D721Med (cell line): ENCODE measurements at regions not wholly inside any gene's neighbourhood (a gene's known extent, or its start where the extent isn't known, plus 50 kb on each side); places are given as distances from the start of the nearest gene placed in this dataset.

Experiments used
- DNase-seq: peaks from one replicate; pipeline ENCODE4 v3.0.0; 2011; ENCODE audit warnings: low spot score; ENCODE audit not compliant: insufficient read length
- FAIRE-seq: peaks from 2 replicates; lab custom pipeline; 2011; peaks lifted over from hg19 to GRCh38; lab: Jason Lieb, UNC
- TF ChIP-seq, protein P1 (sequence below): IDR thresholded peaks from 2 replicates; pipeline ENCODE4 v1.5.1; 2012; ENCODE audit warnings: mild to moderate bottlenecking, control low read depth; ENCODE audit not compliant: insufficient read depth; ENCODE audit errors: missing control alignments

DNA sequence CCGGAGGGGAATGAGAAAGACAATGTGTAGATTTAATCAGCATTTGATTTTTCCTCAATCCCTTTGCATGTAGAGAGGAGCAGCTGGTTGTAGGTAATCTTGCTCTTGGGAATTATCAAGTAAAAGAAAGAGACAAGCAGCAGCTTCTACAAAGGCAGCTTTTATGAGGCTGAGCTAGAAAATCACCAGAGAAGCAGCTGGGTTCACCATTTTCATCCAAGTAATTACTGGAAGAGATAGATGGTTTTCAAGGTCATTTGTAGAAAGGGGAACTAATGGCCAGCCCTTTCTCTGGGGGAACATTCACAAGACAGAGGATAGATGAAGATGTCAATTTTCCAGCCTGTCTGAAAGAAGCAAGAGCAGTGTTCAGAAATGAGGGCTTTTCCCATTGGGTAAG lies 113.0 kb downstream of the RND3 start:
- TF ChIP-seq, protein P1, sequence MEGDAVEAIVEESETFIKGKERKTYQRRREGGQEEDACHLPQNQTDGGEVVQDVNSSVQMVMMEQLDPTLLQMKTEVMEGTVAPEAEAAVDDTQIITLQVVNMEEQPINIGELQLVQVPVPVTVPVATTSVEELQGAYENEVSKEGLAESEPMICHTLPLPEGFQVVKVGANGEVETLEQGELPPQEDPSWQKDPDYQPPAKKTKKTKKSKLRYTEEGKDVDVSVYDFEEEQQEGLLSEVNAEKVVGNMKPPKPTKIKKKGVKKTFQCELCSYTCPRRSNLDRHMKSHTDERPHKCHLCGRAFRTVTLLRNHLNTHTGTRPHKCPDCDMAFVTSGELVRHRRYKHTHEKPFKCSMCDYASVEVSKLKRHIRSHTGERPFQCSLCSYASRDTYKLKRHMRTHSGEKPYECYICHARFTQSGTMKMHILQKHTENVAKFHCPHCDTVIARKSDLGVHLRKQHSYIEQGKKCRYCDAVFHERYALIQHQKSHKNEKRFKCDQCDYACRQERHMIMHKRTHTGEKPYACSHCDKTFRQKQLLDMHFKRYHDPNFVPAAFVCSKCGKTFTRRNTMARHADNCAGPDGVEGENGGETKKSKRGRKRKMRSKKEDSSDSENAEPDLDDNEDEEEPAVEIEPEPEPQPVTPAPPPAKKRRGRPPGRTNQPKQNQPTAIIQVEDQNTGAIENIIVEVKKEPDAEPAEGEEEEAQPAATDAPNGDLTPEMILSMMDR = no peak

DNA sequence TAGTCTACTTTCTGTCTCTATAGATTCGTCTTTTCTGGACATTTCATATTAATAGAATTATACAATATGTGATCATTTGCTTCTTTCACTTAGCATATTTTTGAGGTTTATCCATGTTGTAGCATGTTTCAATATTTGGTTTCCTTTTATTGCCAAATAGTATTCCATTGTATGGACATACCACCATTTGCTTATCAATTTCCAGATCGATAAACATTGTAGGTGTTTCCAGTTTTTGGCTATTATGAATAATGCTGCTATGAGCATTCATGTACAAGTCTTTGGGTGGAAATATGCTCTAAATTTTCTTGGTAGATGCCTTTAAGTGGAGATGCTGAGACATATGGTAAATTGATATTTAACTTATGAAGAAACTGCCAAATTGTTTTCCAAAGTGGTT lies 114.1 kb downstream of the RND3 start:
- FAIRE-seq (no peak), DNase-seq (no peak)
- TF ChIP-seq, protein P1 = no peak

More for the DNA sequence above, 113.0 kb downstream of the RND3 start:
- no peak for FAIRE-seq
- DNase-seq = no peak

DNA sequence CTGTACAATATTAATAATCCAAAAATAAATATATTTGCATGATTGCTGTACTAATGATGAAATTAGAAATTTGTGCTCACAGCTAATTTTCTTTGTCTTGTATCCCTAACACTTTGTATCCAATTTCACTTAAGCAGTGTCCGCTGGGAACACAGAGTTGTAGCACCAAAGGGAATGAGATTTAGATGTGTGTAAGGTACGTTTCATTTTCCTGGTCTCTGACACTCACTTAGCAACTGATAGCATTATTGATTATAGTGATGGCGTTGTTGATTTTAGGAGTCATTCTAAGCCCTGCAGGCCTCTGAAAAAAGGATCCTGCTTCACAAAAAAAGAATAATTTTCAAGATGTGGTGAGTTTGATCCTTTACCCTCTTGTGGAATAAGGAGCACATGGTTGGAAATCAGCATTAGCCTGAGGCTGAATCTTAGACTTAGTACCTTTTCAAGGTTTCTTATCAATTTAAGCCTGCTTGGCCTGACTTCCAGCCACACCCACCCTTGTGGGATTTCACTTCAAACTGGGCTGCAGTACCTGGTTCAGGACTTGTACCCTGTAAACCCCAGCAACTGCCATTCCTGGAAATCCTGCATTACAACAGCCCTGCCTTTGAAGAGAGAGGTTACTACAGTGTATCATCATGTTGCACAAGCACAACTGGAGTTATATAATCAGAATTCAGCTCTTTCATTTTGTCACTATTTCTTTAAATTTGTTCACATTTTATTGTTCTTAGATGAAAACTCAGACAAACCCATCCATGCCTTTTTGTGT lies 116.2 kb downstream of the RND3 start:
- TF ChIP-seq, protein P1 = no peak
- no peak for DNase-seq
- no peak for FAIRE-seq

DNA sequence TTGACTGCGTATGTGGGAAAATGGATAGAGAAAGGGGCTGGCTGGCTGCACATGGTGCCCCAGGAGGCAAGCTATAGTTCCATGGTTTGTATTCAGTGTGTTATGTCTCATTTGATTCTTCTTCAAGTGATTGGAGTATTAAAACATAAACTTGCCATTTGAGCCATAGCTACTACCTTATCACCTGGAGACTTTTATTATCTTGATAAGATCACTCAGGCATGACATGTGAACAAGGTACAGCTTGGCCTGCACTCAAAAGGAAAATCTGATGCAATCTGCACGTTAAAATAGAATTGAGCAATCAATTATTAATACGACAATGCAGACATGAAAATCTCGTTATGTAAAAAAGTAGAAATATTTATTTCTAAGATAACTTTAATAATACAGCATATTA lies 116.9 kb downstream of the RND3 start:
- TF ChIP-seq, protein P1 = no peak
- no peak for DNase-seq
- no peak for FAIRE-seq

DNA sequence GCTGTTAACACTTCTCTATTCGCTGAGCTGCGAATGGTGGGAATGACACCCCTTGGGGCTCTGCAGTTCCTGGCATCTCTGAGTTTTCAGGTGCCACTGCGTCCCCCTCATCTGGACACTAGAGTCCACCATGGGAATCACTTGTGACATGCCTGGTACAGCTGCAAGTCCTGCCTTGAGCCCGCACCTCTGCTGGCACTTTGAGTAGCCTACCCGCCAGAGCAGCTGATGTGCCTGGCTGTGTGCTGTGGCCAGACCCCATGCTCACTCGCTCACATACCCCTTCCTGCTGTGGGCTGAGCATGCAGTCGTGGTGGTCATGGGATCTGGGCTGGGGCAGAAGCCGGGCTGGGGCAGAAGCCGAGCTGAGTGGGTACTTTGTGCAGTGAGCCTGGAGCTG lies 117.6 kb downstream of the RND3 start:
- TF ChIP-seq, protein P1 = no peak
- no peak for FAIRE-seq
- DNase-seq = no peak

DNA sequence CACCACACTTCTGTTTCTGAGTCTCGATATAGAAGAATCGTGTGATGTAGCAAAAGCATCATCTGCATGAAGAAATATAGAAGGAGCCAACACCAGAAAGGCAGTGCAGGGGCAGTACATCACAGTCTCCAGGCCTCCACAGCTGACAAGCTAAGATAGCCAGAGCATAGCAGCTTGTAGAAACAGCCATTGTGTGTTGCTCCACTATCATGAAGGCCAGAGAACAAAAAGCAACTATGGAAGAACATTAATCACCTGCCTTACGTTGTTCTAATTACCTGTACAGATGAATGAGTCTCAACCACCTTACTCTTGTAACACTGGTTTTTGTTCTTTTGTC lies 129.0 kb downstream of the RND3 start:
- FAIRE-seq (no peak), DNase-seq (no peak)
- TF ChIP-seq, protein P1 = no peak

DNA sequence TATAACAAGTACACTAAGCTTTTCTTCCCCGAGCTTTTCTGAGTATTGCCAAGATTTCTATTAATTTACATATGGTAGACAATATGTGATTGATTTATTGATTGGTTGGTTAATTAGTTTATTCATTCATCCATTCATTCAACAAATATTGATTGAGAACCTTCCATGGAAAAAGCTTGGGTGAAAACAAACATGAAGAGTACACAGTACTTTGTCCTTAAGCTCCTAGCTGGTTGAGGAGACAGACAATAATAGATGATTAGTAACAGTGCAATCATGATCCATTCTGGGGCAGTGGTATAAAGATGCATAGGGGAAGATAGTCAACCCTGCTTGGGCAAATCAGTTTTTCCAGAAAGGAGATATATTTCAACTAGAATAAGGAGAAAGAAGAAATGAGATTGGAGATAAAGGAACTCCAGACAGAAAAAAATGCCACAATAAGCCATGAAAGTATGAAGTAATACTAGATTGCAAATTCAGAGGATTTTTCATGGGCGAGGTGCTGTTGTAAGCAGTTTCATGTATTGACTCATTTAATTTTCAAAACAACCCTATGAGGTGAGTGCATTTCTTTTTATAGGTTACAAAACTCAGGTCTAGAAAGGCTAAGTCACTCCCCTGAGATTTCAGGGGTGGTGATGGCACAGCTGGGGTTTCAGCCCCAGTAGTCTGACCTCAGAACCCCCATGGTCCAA lies 129.5 kb downstream of the RND3 start:
- TF ChIP-seq, protein P1 = no peak
- DNase-seq (no peak), FAIRE-seq (no peak)
